Tibial nerve (tissue), 4 donors: ENCODE measurements at regions not wholly inside any gene's neighbourhood (a gene's known extent, or its start where the extent isn't known, plus 50 kb on each side); places are given as distances from the start of the nearest gene placed in this dataset.

Experiments
- DNase-seq, 2 donors: peaks; one replicate each; pipeline ENCODE4 v3.0.0-alpha.2; 2019; ENCODE audit warnings: low spot score in 2 of 2
- H3K27ac ChIP-seq, 4 donors: fragments of 200-600 bp; sonication (generic) in 3 of 4; one replicate each; pipeline ENCODE4 v1.5.1; 2017 to 2019; ENCODE audit warnings: mild to moderate bottlenecking in 1 of 4
- H3K27me3 ChIP-seq, 2 donors: fragments of 200-600 bp; sonication (generic) in 1 of 2; one replicate each; pipeline versions ENCODE4 v1.5.1 to v1.6.0; 2017 to 2019
- H3K36me3 ChIP-seq, 3 donors: fragments of 200-600 bp; sonication (generic); one replicate each; pipeline ENCODE4 v1.5.1; 2018 to 2019
- H3K4me1 ChIP-seq, 4 donors: fragments of 200-600 bp; sonication (generic) in 3 of 4; one replicate each; pipeline ENCODE4 v1.5.1; 2017 to 2019
- H3K4me3 ChIP-seq, 4 donors: fragments of 200-600 bp; sonication (generic) in 3 of 4; one replicate each; pipeline ENCODE4 v1.5.1; 2017 to 2019; ENCODE audit warnings: mild to moderate bottlenecking in 1 of 4, moderate library complexity in 1 of 4
- H3K9me3 ChIP-seq, 4 donors: fragments of 200-600 bp; sonication (generic) in 3 of 4; one replicate each; pipeline ENCODE4 v1.5.1; 2017 to 2019
- EP300 ChIP-seq, 2 donors: sonication (generic); formaldehyde crosslinking; IDR thresholded peaks; one replicate each; pipeline ENCODE4 v1.6.1; 2017; ENCODE audit warnings: antibody characterized with exemption in 2 of 2, mild to moderate bottlenecking in 1 of 2
- POLR2A ChIP-seq, 2 donors: fragments of 450-650 bp; IDR thresholded peaks; one replicate each; pipeline ENCODE4 v1.6.1; 2017; ENCODE audit warnings: antibody characterized with exemption in 2 of 2, mild to moderate bottlenecking in 2 of 2, moderate library complexity in 2 of 2
- WGBS, 2 donors: methylation state at CpG; one replicate each; pipeline ENCODE4 v1.1.5; 2018; 5-methylcytosine and 5-hydroxymethylcytosine counted together
- TF ChIP-seq, protein P1 (sequence below), 5 experiments: fragments of 200-600 bp in 3 of 5; fragments of 450-650 bp in 2 of 5; sonication (generic) in 3 of 5; IDR thresholded peaks; one replicate each; pipeline ENCODE4 v1.5.1; 2016 to 2019; ENCODE audit warnings: antibody characterized with exemption in 5 of 5, mild to moderate bottlenecking in 3 of 5, moderate library complexity in 2 of 5

DNA sequence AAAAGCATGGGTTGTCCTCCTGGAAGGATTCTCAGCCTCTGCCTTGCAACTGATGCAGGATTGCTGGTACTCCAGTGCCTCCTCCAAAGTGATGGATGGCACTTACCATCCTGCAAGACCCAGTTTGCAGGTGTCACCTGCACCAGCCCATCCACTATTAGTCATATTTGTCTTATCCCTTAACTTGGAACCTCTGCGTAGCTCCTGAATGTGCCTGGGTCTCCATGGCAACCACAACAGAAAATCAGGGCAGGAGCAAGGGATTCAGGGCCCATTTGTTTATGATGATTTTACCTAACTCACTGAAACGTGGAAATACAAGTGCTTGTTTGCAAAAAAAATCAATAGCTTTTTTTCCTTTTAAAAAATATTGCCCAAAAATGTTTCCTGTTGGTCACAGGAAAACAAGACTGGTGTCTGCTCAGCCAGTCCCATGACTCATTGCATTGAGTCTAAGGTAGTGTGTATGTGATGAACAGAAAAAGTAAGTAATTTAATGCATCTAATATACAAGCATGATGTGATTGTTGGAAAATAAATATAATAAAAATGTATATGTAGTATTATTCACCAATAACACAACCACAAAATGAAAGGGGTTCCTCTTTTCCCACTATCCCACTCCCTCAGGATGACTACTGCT, 1196.3 kb upstream of the TMEM132C start:
- Histone ChIP-seq H3K27ac (no peak overlapping the region), H3K4me3 (no peak overlapping the region), H3K36me3 (no peaks in the 10 kb centered on the region), H3K27me3 (no peaks in the 10 kb centered on the region), H3K9me3 (no peaks in the 10 kb centered on the region), H3K4me1 (no peaks in the 10 kb centered on the region)
- 27 to 57% methylated on average over 2 of the region's 2 CpGs for WGBS, 2 donors
- DNase-seq, result no peak
- TF ChIP-seq EP300 (IDR thresholded peaks at IDR 0.05) (no peak), POLR2A (IDR thresholded peaks at IDR 0.05) (no peak)
- TF ChIP-seq, protein P1, sequence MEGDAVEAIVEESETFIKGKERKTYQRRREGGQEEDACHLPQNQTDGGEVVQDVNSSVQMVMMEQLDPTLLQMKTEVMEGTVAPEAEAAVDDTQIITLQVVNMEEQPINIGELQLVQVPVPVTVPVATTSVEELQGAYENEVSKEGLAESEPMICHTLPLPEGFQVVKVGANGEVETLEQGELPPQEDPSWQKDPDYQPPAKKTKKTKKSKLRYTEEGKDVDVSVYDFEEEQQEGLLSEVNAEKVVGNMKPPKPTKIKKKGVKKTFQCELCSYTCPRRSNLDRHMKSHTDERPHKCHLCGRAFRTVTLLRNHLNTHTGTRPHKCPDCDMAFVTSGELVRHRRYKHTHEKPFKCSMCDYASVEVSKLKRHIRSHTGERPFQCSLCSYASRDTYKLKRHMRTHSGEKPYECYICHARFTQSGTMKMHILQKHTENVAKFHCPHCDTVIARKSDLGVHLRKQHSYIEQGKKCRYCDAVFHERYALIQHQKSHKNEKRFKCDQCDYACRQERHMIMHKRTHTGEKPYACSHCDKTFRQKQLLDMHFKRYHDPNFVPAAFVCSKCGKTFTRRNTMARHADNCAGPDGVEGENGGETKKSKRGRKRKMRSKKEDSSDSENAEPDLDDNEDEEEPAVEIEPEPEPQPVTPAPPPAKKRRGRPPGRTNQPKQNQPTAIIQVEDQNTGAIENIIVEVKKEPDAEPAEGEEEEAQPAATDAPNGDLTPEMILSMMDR (IDR thresholded peaks at IDR 0.05), result no peak

DNA sequence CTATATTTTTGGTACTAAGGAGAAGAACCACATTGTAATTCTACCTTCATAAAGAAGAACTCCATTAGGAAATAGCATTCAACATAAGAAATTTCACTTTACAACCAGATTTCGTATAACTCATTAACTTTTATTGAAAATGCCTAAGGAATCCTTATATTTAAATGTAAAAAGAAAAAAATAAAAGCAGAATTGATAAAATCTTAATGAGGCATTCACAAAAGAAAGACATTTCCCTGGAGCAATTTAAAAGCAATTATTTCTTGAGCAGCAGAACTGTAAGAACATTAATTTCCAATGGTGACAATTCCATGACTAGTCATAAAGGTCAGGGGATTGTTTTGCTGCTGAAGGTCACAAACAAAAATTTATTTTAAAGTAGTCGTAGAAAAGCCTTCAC, 1192.8 kb upstream of the TMEM132C start:
- H3K9me3 ChIP-seq, result no peaks in the 10 kb centered on the region
- no peaks in the 10 kb centered on the region for H3K36me3 ChIP-seq
- DNase-seq, result no peak
- no peak overlapping the region for H3K4me3 ChIP-seq
- H3K27me3 ChIP-seq, result no peaks in the 10 kb centered on the region
- no peak overlapping the region for H3K27ac ChIP-seq
- peaks cover 0 to 2% (median 0%) of the 10 kb centered on the region in 4 donors for H3K4me1 ChIP-seq
- TF ChIP-seq EP300 (IDR thresholded peaks at IDR 0.05) (no peak), POLR2A (IDR thresholded peaks at IDR 0.05) (no peak)
- TF ChIP-seq, protein P1 (IDR thresholded peaks at IDR 0.05), result no peak
- WGBS, 2 donors, result 55 to 64% methylated on average over 2 of the region's 2 CpGs

DNA sequence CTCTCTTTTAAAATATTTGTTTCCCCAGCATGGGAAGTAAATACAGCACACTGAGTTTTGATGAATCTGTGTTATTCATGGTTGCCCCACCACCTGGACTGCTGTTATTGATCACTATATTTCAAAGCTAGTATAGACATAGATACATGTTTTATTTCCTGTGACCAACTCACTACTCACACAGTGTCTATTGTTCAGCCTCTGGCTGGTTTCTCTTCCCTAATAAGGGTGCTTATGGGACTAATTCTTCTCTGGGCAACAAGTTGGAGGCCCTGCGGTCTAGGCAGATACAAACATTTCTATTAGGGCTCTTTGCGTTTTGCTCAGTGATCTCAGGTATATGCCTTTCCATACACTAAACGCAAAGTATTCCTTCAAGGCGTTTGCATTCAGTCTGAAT, 1191.0 kb upstream of the TMEM132C start:
- WGBS, 2 donors, result 81 to 86% methylated on average over 4 of the region's 4 CpGs
- no peak for DNase-seq
- H3K4me3 ChIP-seq, result no peak overlapping the region
- TF ChIP-seq, protein P1 (IDR thresholded peaks at IDR 0.05), result no peak
- TF ChIP-seq EP300 (IDR thresholded peaks at IDR 0.05), result no peak
- no peak for TF ChIP-seq POLR2A (IDR thresholded peaks at IDR 0.05)
- H3K27ac ChIP-seq, result no peak overlapping the region
- no peaks in the 10 kb centered on the region for H3K36me3 ChIP-seq
- no peaks in the 10 kb centered on the region for H3K9me3 ChIP-seq
- no peaks in the 10 kb centered on the region for H3K27me3 ChIP-seq
- peaks cover 0 to 3% (median 0%) of the 10 kb centered on the region in 4 donors for H3K4me1 ChIP-seq

DNA sequence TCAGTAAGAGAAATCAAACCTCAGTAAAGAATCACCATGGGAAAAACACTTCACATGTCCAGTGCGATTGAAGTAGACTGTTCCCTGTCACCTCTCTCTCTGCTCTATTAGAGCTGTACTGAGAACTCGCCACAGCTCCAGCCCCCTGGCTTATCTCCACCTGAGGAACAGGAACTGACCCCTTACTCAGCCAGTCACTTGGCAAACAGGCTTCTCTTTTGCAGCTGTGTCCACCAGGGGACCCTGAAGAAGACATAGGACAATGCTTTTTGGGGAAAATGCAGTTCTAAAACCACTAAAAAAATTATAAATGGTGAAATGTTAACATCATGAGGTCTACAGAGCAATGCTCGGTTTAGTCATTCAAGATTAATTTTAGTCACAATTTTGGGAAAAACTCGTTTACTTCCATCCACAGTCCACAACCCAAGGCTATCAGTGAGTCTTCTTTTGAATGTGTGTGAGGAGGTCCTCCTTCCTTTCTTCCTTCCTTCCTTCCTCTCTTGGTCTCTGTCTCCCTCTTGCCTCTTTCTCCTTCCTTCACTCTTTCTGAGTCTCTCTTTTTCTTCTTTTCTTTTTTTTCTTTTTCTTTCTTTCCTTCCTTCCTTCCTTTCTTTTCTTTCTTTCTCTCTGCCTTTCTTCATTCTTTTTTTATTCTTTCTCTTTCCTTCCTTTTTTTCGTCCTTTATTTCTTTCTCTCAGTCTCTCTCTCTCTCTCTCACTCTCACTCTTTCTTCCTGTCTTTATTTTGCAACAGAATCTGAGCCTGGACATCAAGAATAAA, 1189.5 kb upstream of the TMEM132C start:
- Histone ChIP-seq H3K9me3 (no peaks in the 10 kb centered on the region), H3K27me3 (no peaks in the 10 kb centered on the region), H3K36me3 (no peaks in the 10 kb centered on the region), H3K4me3 (no peak overlapping the region), H3K4me1 (peaks cover 0 to 9% (median 0%) of the 10 kb centered on the region in 4 donors), H3K27ac (no peak overlapping the region)
- no peak for DNase-seq
- 72 to 80% methylated on average over 5 of the region's 5 CpGs for WGBS, 2 donors
- TF ChIP-seq, protein P1 (IDR thresholded peaks at IDR 0.05), result no peak
- no peak for TF ChIP-seq EP300 (IDR thresholded peaks at IDR 0.05)
- TF ChIP-seq POLR2A (IDR thresholded peaks at IDR 0.05), result no peak
